ENCODE measurements at regions not wholly inside any gene's neighbourhood (a gene's known extent, or its start where the extent isn't known, plus 50 kb on each side); places are given as distances from the start of the nearest gene placed in this dataset.

- H3K4me3 ChIP-seq = no peak overlapping the region
- H3K27ac ChIP-seq = no peak overlapping the region
- H3K27me3 ChIP-seq = no peaks in the 10 kb centered on the region
- no peaks in the 10 kb centered on the region for H3K9me3 ChIP-seq
- H3K36me3 ChIP-seq = no peaks in the 10 kb centered on the region
- DNase-seq = no peak
- TF ChIP-seq CTCF (IDR thresholded peaks at IDR 0.05) = no peak
- no peaks in the 10 kb centered on the region for H3K4me1 ChIP-seq
Observed at GRCh38 chr13:58964048-58964447, 1199.7 kb downstream of the DIAPH3 start.

DNA sequence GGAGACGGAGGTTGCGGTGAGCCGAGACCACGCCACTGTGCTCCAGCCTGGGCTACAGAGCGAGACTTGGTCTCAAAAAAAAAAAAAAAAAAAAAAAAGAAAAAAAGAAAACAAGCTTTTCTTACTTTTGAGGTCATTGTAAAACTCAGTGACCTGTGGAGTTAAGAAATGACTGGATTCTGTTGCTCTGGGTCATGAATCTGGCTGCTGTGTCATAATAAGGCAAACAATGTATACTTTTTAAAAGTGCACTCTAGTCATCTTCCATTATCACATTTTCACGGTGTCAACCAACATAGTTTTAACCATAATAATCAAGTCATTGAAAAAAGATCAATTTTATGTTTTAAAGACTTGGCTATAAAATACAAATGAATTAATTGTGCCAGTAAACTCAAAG is 1186.6 kb downstream of the DIAPH3 start:
- H3K27ac ChIP-seq = no peak overlapping the region
- H3K27me3 ChIP-seq = no peaks in the 10 kb centered on the region
- H3K4me1 ChIP-seq = no peaks in the 10 kb centered on the region
- no peaks in the 10 kb centered on the region for H3K36me3 ChIP-seq
- DNase-seq = no peak
- H3K4me3 ChIP-seq = no peak overlapping the region
- TF ChIP-seq POLR2A (IDR thresholded peaks at IDR 0.05) (no peak), CTCF (IDR thresholded peaks at IDR 0.05) (no peak)
- no peaks in the 10 kb centered on the region for H3K9me3 ChIP-seq

- TF ChIP-seq CTCF (IDR thresholded peaks at IDR 0.05) (no peak), POLR2A (IDR thresholded peaks at IDR 0.05) (no peak)
- Histone ChIP-seq H3K36me3 (no peaks in the 10 kb centered on the region), H3K27me3 (no peaks in the 10 kb centered on the region), H3K27ac (no peak overlapping the region), H3K9me3 (no peaks in the 10 kb centered on the region), H3K4me1 (no peaks in the 10 kb centered on the region), H3K4me3 (no peak overlapping the region)
- no peak for DNase-seq
Observed at GRCh38 chr13:58978331-58978730, 1185.4 kb downstream of the DIAPH3 start.

- TF ChIP-seq CTCF (IDR thresholded peaks at IDR 0.05) (no peak), POLR2A (IDR thresholded peaks at IDR 0.05) (no peak)
- no peak overlapping the region for H3K27ac ChIP-seq
- H3K4me3 ChIP-seq = no peak overlapping the region
- H3K4me1 ChIP-seq = no peaks in the 10 kb centered on the region
- no peak for DNase-seq
- H3K9me3 ChIP-seq = no peaks in the 10 kb centered on the region
- H3K36me3 ChIP-seq = no peaks in the 10 kb centered on the region
- no peaks in the 10 kb centered on the region for H3K27me3 ChIP-seq
Observed at GRCh38 chr13:58979851-58980250, 1183.9 kb downstream of the DIAPH3 start.

DNA sequence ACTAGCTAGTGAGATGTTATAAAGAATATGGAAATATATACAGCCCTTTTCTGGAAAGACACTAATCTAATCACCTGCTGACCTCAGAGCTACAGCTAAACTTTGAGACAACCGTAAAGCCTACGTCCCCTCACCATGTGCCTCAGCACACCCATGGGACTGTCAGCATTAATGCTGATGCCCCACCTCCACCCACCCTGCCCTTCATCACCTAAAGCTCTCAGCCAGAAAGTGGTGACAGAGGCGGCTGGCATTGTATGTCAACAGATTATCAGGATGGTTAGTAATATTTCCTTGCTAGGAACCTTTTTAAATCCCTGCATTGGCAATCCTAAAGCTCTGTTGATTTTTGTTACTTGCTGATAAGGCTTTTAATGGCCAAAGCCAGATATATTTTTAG is 1177.9 kb downstream of the DIAPH3 start:
- no peaks in the 10 kb centered on the region for H3K9me3 ChIP-seq
- no peaks in the 10 kb centered on the region for H3K27me3 ChIP-seq
- TF ChIP-seq CTCF (IDR thresholded peaks at IDR 0.05) (no peak), POLR2A (IDR thresholded peaks at IDR 0.05) (no peak)
- no peaks in the 10 kb centered on the region for H3K36me3 ChIP-seq
- no peak overlapping the region for H3K4me3 ChIP-seq
- H3K27ac ChIP-seq = no peak overlapping the region
- no peaks in the 10 kb centered on the region for H3K4me1 ChIP-seq
- no peak for DNase-seq

DNA sequence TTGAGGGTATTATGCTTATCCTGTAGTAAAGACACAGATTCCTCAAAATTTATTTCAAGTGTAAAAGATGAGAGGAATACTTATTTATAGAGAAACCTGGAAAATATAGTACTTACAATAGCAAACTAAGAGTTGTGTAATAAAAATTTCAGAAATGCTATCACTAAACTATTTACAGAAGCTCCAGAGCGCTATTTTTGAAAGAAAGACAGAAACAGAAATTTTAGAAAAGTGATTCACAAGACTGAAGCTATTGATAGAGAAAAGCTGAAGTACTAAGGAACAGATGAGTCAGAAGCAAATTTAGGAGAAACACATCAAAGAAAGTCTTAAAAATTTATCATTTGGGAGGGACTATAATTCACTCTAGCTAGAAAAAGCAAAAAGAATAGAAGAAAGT is 1174.2 kb downstream of the DIAPH3 start:
- TF ChIP-seq CTCF (IDR thresholded peaks at IDR 0.05) = no peak
- Histone ChIP-seq H3K9me3 (no peaks in the 10 kb centered on the region), H3K36me3 (no peaks in the 10 kb centered on the region), H3K4me3 (no peak overlapping the region), H3K27ac (no peak overlapping the region), H3K4me1 (no peaks in the 10 kb centered on the region), H3K27me3 (no peaks in the 10 kb centered on the region)
- DNase-seq = no peak

Measured in Peyer's patch (tissue), 4 donors.